ENCODE measurements at regions not wholly inside any gene's neighbourhood (a gene's known extent, or its start where the extent isn't known, plus 50 kb on each side); places are given as distances from the start of the nearest gene placed in this dataset.
A peak's percentile ranks its signal among the peaks of the same experiment; 100 is the strongest.

GRCh38 chr21:38556390-38556789 is 58.1 kb upstream of the ERG start:
- no peak for DNase-seq (ENCODE audit: low spot score)

- DNase-seq (ENCODE audit: low spot score) = no peak
These were observed 62.9 kb upstream of the ERG start for GRCh38 chr21:38561205-38561604.

GRCh38 chr21:38561613-38562581 is 63.6 kb upstream of the ERG start:
- no peak for DNase-seq (ENCODE audit: low spot score)

- DNase-seq (ENCODE audit: low spot score) = peak; percentile 76
These were observed 69.2 kb upstream of the ERG start for GRCh38 chr21:38567335-38567969.

GRCh38 chr21:38567970-38568360 is 69.7 kb upstream of the ERG start:
- DNase-seq (ENCODE audit: low spot score) = no peak

- DNase-seq (ENCODE audit: low spot score) = no peak
These were observed 71.5 kb upstream of the ERG start for GRCh38 chr21:38569733-38570132.

GRCh38 chr21:38570596-38570995 is 72.3 kb upstream of the ERG start:
- no peak for DNase-seq (ENCODE audit: low spot score)

GRCh38 chr21:38574895-38575575 is 76.8 kb upstream of the ERG start:
- DNase-seq (ENCODE audit: low spot score) = no peak

GRCh38 chr21:38577887-38578286 is 79.6 kb upstream of the ERG start:
- DNase-seq (ENCODE audit: low spot score) = no peak

GRCh38 chr21:38590449-38591217 is 92.4 kb upstream of the ERG start:
- no peak for DNase-seq (ENCODE audit: low spot score)

GRCh38 chr21:38591218-38591537 is 92.9 kb upstream of the ERG start:
- DNase-seq (ENCODE audit: low spot score) = no peak

GRCh38 chr21:38596264-38597042 is 98.2 kb upstream of the ERG start:
- no peak for DNase-seq (ENCODE audit: low spot score)

GRCh38 chr21:38597421-38597820 is 99.1 kb upstream of the ERG start:
- peak; percentile 24 for DNase-seq (ENCODE audit: low spot score)

GRCh38 chr21:38598413-38598812 is 100.1 kb upstream of the ERG start:
- no peak for DNase-seq (ENCODE audit: low spot score)

- DNase-seq (ENCODE audit: low spot score) = no peak
These were observed 101.2 kb upstream of the ERG start for GRCh38 chr21:38599381-38599975.

GRCh38 chr21:38600106-38600505 is 101.8 kb upstream of the ERG start:
- DNase-seq (ENCODE audit: low spot score) = no peak

GRCh38 chr21:38605236-38605635 is 107.0 kb upstream of the ERG start:
- DNase-seq (ENCODE audit: low spot score) = no peak

GRCh38 chr21:38609580-38609979 is 111.3 kb upstream of the ERG start:
- no peak for DNase-seq (ENCODE audit: low spot score)

- DNase-seq (ENCODE audit: low spot score) = no peak
These were observed 112.5 kb upstream of the ERG start for GRCh38 chr21:38610623-38611251.

GRCh38 chr21:38611277-38611676 is 113.0 kb upstream of the ERG start:
- DNase-seq (ENCODE audit: low spot score) = no peak

- DNase-seq (ENCODE audit: low spot score) = no peak
These were observed 115.4 kb upstream of the ERG start for GRCh38 chr21:38613686-38614085.
